Smooth muscle cell (in vitro differentiated cells): ENCODE measurements at regions not wholly inside any gene's neighbourhood (a gene's known extent, or its start where the extent isn't known, plus 50 kb on each side); places are given as distances from the start of the nearest gene placed in this dataset.
A peak's percentile ranks its signal among the peaks of the same experiment; 100 is the strongest.

Experiments
- DNase-seq: peaks from one replicate; lab custom pipeline; 2025; ENCODE audit not compliant: unreplicated experiment; lab: John Stamatoyannopoulos, UW
- H2AFZ ChIP-seq: fragments of 200-600 bp; sonication (generic); 2 replicates; pipeline ENCODE4 v1.6.0; 2016; ENCODE audit warnings: antibody characterized with exemption, low read depth, mild to moderate bottlenecking
- H3F3A ChIP-seq: fragments of 200-600 bp; sonication (generic); 2 replicates; pipeline ENCODE4 v1.6.0; 2017; ENCODE audit warnings: antibody characterized with exemption, low read depth
- H3K27ac ChIP-seq: fragments of 200-600 bp; sonication (generic); 2 replicates; pipeline ENCODE4 v1.5.1; 2016; ENCODE audit warnings: low read depth, mild to moderate bottlenecking
- H3K27me3 ChIP-seq: fragments of 200-600 bp; sonication (generic); 2 replicates; pipeline ENCODE4 v1.6.1; 2016; ENCODE audit warnings: low read depth, mild to moderate bottlenecking
- H3K36me3 ChIP-seq: fragments of 200-600 bp; sonication (generic); 2 replicates; pipeline ENCODE4 v1.5.1; 2016; ENCODE audit warnings: low read depth
- H3K4me1 ChIP-seq: fragments of 200-600 bp; sonication (generic); 2 replicates; pipeline ENCODE4 v1.5.1; 2016; ENCODE audit warnings: low read depth
- H3K4me2 ChIP-seq: fragments of 200-600 bp; sonication (generic); 2 replicates; pipeline ENCODE4 v1.6.0; 2016; ENCODE audit warnings: mild to moderate bottlenecking
- H3K4me3 ChIP-seq: fragments of 200-600 bp; sonication (generic); 2 replicates; pipeline ENCODE4 v1.5.1; 2016; ENCODE audit warnings: mild to moderate bottlenecking
- H3K79me2 ChIP-seq: fragments of 200-600 bp; sonication (generic); 2 replicates; pipeline ENCODE4 v1.6.0; 2016; ENCODE audit warnings: low read depth, mild to moderate bottlenecking
- H3K9ac ChIP-seq: fragments of 200-600 bp; sonication (generic); 2 replicates; pipeline ENCODE4 v1.6.0; 2016; ENCODE audit warnings: low read depth
- H3K9me3 ChIP-seq: fragments of 200-600 bp; sonication (generic); replicated peaks from 2 replicates; pipeline ENCODE4 v1.5.1; 2016; ENCODE audit warnings: low read depth
- H4K20me1 ChIP-seq: fragments of 200-600 bp; sonication (generic); 2 replicates; pipeline ENCODE4 v1.6.0; 2016; ENCODE audit warnings: low read depth
- CTCF ChIP-seq: fragments of 200-600 bp; sonication (generic); IDR thresholded peaks from 2 replicates; pipeline ENCODE4 v1.5.1; 2017; ENCODE audit warnings: borderline replicate concordance, mild to moderate bottlenecking, antibody characterized with exemption; ENCODE audit not compliant: insufficient read depth, poor library complexity, severe bottlenecking
- WGBS: methylation state at CpG from one replicate; pipeline ENCODE4 v1.1.7; 2016; ENCODE audit warnings: low lambda C conversion rate; 5-methylcytosine and 5-hydroxymethylcytosine counted together

GRCh38 chr10:55214608-55215007 lies 413.6 kb upstream of the PCDH15 start:
- no peaks in the 10 kb centered on the region for H3F3A ChIP-seq
- H3K36me3 ChIP-seq = no peaks in the 10 kb centered on the region
- no peak overlapping the region for H3K4me3 ChIP-seq
- no peak overlapping the region for H3K9ac ChIP-seq
- WGBS = 88% methylated on average over 1 of the region's 1 CpG
- no peak overlapping the region for H3K27ac ChIP-seq
- no peaks in the 10 kb centered on the region for H3K27me3 ChIP-seq
- TF ChIP-seq CTCF = no peak
- no peaks in the 10 kb centered on the region for H4K20me1 ChIP-seq
- no peak overlapping the region for H3K4me2 ChIP-seq
- no peak overlapping the region for H2AFZ ChIP-seq
- no peaks in the 10 kb centered on the region for H3K9me3 ChIP-seq
- no peaks in the 10 kb centered on the region for H3K4me1 ChIP-seq
- DNase-seq = no peak
- H3K79me2 ChIP-seq = no peaks in the 10 kb centered on the region

- Histone ChIP-seq H3K79me2 (no peaks in the 10 kb centered on the region), H3F3A (no peaks in the 10 kb centered on the region), H3K9me3 (no peaks in the 10 kb centered on the region), H3K4me2 (no peak overlapping the region), H3K27me3 (no peaks in the 10 kb centered on the region), H3K4me1 (no peaks in the 10 kb centered on the region), H3K9ac (no peak overlapping the region), H4K20me1 (no peaks in the 10 kb centered on the region), H3K36me3 (no peaks in the 10 kb centered on the region), H3K4me3 (no peak overlapping the region), H3K27ac (no peak overlapping the region), H2AFZ (no peak overlapping the region)
- no peak for DNase-seq
- no peak for TF ChIP-seq CTCF
Measured at GRCh38 chr10:55212051-55212450, 411.0 kb upstream of the PCDH15 start.

GRCh38 chr10:55203874-55204273 lies 402.8 kb upstream of the PCDH15 start:
- H3K9ac ChIP-seq = no peak overlapping the region
- H3K27ac ChIP-seq = no peak overlapping the region
- H3F3A ChIP-seq = no peaks in the 10 kb centered on the region
- H3K4me2 ChIP-seq = peak overlapping the region; percentile 74
- no peaks in the 10 kb centered on the region for H3K36me3 ChIP-seq
- TF ChIP-seq CTCF = no peak
- no peaks in the 10 kb centered on the region for H3K9me3 ChIP-seq
- no peaks in the 10 kb centered on the region for H3K4me1 ChIP-seq
- no peaks in the 10 kb centered on the region for H3K79me2 ChIP-seq
- DNase-seq = no peak
- H4K20me1 ChIP-seq = no peaks in the 10 kb centered on the region
- no peaks in the 10 kb centered on the region for H3K27me3 ChIP-seq
- no peak overlapping the region for H3K4me3 ChIP-seq
- H2AFZ ChIP-seq = no peak overlapping the region

- no peaks in the 10 kb centered on the region for H3K79me2 ChIP-seq
- DNase-seq = no peak
- no peaks in the 10 kb centered on the region for H3K36me3 ChIP-seq
- no peak overlapping the region for H3K27ac ChIP-seq
- H3K9ac ChIP-seq = no peak overlapping the region
- no peaks in the 10 kb centered on the region for H3K27me3 ChIP-seq
- no peaks in the 10 kb centered on the region for H3K9me3 ChIP-seq
- H3K4me2 ChIP-seq = peak overlapping the region; percentile 74
- no peaks in the 10 kb centered on the region for H3F3A ChIP-seq
- H2AFZ ChIP-seq = no peak overlapping the region
- peak overlapping the region; percentile 3 for H3K4me3 ChIP-seq
- H3K4me1 ChIP-seq = no peaks in the 10 kb centered on the region
- no peak for TF ChIP-seq CTCF
- WGBS = 25% methylated on average over 3 of the region's 3 CpGs
- H4K20me1 ChIP-seq = no peaks in the 10 kb centered on the region
Measured at GRCh38 chr10:55203319-55203718, 402.3 kb upstream of the PCDH15 start.
